Parathyroid adenoma (tissue), 2 donors: ENCODE measurements at regions not wholly inside any gene's neighbourhood (a gene's known extent, or its start where the extent isn't known, plus 50 kb on each side); places are given as distances from the start of the nearest gene placed in this dataset.

ENCODE experiments used
- H2AFZ ChIP-seq: fragments of 300-600 bp; sonication (generic); one replicate; pipeline ENCODE4 v1.7.0; 2017; ENCODE audit warnings: antibody characterized with exemption, mild to moderate bottlenecking
- H3K27ac ChIP-seq: fragments of 300-600 bp; sonication (generic); one replicate; pipeline ENCODE4 v1.7.0; 2017
- H3K27me3 ChIP-seq: fragments of 300-600 bp; sonication (generic); one replicate; pipeline ENCODE4 v1.7.0; 2017; ENCODE audit warnings: low read length; ENCODE audit not compliant: control insufficient read depth, insufficient read depth
- H3K36me3 ChIP-seq: fragments of 300-600 bp; sonication (generic); one replicate; pipeline ENCODE4 v1.7.0; 2017; ENCODE audit warnings: low read length; ENCODE audit not compliant: control insufficient read depth, insufficient read depth
- H3K4me1 ChIP-seq: fragments of 300-600 bp; sonication (generic); one replicate; pipeline ENCODE4 v1.7.0; 2017; ENCODE audit warnings: control low read depth
- H3K4me2 ChIP-seq: fragments of 300-600 bp; sonication (generic); one replicate; pipeline ENCODE4 v1.7.0; 2017; ENCODE audit warnings: low read length
- H3K4me3 ChIP-seq: fragments of 300-600 bp; sonication (generic); one replicate; pipeline ENCODE4 v1.7.0; 2017; ENCODE audit warnings: low read depth, low read length
- H3K79me2 ChIP-seq: fragments of 300-600 bp; sonication (generic); one replicate; pipeline ENCODE4 v1.7.0; 2017; ENCODE audit warnings: control low read depth
- H3K9ac ChIP-seq: fragments of 300-600 bp; sonication (generic); one replicate; pipeline ENCODE4 v1.7.0; 2017; ENCODE audit warnings: mild to moderate bottlenecking
- H3K9me3 ChIP-seq: fragments of 300-600 bp; sonication (generic); one replicate; pipeline ENCODE4 v1.7.0; 2017; ENCODE audit warnings: low read length; ENCODE audit not compliant: control insufficient read depth
- CTCF ChIP-seq: fragments of 300-600 bp; sonication (generic); IDR thresholded peaks from one replicate; pipeline ENCODE4 v1.7.0; 2017; ENCODE audit warnings: antibody characterized with exemption, mild to moderate bottlenecking
- donor health status: primary hyperparathyroidism.

GRCh38 chr18:6563896-6564295 lies 149.2 kb upstream of the L3MBTL4 start:
- no peaks in the 10 kb centered on the region for H3K4me1 ChIP-seq
- no peak overlapping the region for H3K27ac ChIP-seq
- no peaks in the 10 kb centered on the region for H3K27me3 ChIP-seq
- H3K79me2 ChIP-seq, result no peaks in the 10 kb centered on the region
- no peak overlapping the region for H2AFZ ChIP-seq
- TF ChIP-seq CTCF, result no peak
- no peak overlapping the region for H3K4me2 ChIP-seq
- no peaks in the 10 kb centered on the region for H3K36me3 ChIP-seq
- H3K9me3 ChIP-seq, result no peaks in the 10 kb centered on the region
- no peak overlapping the region for H3K4me3 ChIP-seq
- H3K9ac ChIP-seq, result no peak overlapping the region

DNA sequence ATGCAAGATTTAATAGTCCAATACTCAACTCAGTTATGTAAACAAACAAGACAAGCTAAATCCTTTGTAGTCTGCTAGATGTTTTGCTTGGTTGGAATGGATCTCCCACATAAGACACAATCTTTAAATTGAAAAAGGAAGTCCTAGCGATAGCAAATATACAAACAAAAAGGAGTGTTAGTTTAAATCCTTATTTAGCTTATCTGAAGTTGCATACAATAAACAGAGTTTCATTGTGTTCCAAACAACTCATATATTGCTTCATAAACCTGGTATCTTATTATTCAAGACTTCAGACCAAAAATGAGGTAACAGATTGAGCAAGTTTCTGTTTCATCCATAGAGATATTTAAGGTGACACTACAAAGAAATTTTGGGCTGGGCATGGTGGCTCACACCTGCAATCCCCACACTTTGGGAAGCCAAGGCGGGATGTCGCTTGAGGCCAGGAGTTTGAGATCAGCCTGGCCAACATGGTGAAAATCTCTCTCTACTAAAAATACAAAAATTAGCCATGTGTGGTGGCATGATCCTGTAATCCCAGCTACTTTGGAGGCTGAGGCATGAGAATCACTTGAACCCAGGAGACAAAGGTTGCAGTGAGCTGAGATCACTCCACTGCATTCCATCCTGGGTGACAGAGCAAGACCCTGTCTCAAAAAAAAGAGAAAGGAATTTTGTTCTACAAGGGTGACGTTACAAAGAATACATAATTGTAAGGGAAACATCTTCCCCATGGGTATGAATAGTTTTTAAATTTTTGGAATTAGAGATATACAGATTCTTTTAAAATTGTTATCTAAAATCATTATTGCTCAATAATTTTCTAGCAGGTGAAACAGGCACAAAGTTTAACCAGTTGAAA lies 150.5 kb upstream of the L3MBTL4 start:
- Histone ChIP-seq H3K27ac (no peak overlapping the region), H3K79me2 (no peaks in the 10 kb centered on the region), H3K4me1 (no peaks in the 10 kb centered on the region), H3K4me2 (no peak overlapping the region), H3K4me3 (no peak overlapping the region), H3K9me3 (no peaks in the 10 kb centered on the region), H3K36me3 (no peaks in the 10 kb centered on the region), H2AFZ (no peak overlapping the region), H3K27me3 (no peaks in the 10 kb centered on the region), H3K9ac (no peak overlapping the region)
- TF ChIP-seq CTCF, result no peak

GRCh38 chr18:6565815-6566081 lies 151.0 kb upstream of the L3MBTL4 start:
- no peak overlapping the region for H3K27ac ChIP-seq
- H3K9me3 ChIP-seq, result no peaks in the 10 kb centered on the region
- H3K9ac ChIP-seq, result no peak overlapping the region
- H3K4me3 ChIP-seq, result no peak overlapping the region
- no peak overlapping the region for H2AFZ ChIP-seq
- no peaks in the 10 kb centered on the region for H3K4me1 ChIP-seq
- TF ChIP-seq CTCF, result no peak
- no peaks in the 10 kb centered on the region for H3K79me2 ChIP-seq
- H3K36me3 ChIP-seq, result no peaks in the 10 kb centered on the region
- H3K4me2 ChIP-seq, result no peak overlapping the region
- H3K27me3 ChIP-seq, result no peaks in the 10 kb centered on the region

DNA sequence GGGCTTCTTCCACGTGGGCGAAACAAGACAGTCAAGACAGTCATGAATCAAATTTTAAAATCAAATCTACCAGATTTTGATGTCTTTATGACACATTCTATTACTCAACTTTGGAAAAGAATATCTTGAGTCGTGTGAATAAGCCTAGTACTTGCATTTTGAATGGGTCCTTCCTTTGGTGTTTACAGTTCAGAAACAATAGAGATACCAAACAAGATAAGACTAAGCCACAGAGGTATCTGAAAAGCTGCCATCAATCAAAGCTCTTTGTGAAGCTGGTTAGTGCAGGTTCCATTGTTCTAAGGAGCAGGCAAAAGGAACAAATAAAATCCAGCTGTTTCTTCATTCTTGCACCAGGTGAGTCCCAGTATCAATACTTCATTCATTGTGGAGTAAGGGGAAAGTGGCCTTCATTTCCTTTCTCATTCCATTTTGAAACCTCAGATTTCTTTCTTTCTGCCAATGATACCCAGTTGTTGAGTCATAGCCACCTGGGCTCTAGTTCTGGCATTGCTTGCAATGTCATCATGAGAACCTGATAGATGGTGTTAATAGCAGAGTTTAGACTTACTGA lies 151.7 kb upstream of the L3MBTL4 start:
- H3K27me3 ChIP-seq, result no peaks in the 10 kb centered on the region
- H3K4me3 ChIP-seq, result no peak overlapping the region

More for the DNA sequence above, 151.7 kb upstream of the L3MBTL4 start:
- no peaks in the 10 kb centered on the region for H3K9me3 ChIP-seq
- H3K27ac ChIP-seq, result no peak overlapping the region
- no peak overlapping the region for H3K9ac ChIP-seq
- no peaks in the 10 kb centered on the region for H3K79me2 ChIP-seq
- TF ChIP-seq CTCF, result no peak
- H3K4me2 ChIP-seq, result no peak overlapping the region
- no peak overlapping the region for H2AFZ ChIP-seq
- no peaks in the 10 kb centered on the region for H3K4me1 ChIP-seq
- H3K36me3 ChIP-seq, result no peaks in the 10 kb centered on the region
